GM12874 (cell line): ENCODE measurements at regions not wholly inside any gene's neighbourhood (a gene's known extent, or its start where the extent isn't known, plus 50 kb on each side); places are given as distances from the start of the nearest gene placed in this dataset.

ENCODE experiments used
- TF ChIP-seq, protein P1 (sequence below): IDR thresholded peaks from 2 replicates; pipeline ENCODE4 v1.5.1; 2011; ENCODE audit warnings: low read depth, mild to moderate bottlenecking, control low read depth, low read length, moderate library complexity; ENCODE audit not compliant: insufficient read depth

DNA sequence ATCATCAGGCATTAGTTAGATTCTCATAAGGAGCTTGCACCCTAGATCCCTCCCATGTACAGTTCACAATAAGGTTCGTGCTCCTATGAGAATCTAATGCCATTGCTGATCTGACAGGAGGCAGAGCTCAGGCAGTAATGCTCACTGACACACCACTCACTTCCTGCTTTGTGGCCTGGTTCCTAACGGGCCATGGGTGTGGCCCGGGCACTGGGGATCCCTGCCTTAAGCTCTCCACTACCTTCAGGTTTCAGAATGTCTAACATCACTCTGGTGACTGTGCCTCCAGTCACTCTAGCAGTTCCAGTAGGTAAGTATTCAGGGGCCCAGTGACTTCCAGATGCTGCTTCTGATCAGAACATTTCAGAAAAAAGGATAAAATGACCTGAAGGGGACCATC lies 152.4 kb downstream of the LRRC70 start:
- TF ChIP-seq, protein P1, sequence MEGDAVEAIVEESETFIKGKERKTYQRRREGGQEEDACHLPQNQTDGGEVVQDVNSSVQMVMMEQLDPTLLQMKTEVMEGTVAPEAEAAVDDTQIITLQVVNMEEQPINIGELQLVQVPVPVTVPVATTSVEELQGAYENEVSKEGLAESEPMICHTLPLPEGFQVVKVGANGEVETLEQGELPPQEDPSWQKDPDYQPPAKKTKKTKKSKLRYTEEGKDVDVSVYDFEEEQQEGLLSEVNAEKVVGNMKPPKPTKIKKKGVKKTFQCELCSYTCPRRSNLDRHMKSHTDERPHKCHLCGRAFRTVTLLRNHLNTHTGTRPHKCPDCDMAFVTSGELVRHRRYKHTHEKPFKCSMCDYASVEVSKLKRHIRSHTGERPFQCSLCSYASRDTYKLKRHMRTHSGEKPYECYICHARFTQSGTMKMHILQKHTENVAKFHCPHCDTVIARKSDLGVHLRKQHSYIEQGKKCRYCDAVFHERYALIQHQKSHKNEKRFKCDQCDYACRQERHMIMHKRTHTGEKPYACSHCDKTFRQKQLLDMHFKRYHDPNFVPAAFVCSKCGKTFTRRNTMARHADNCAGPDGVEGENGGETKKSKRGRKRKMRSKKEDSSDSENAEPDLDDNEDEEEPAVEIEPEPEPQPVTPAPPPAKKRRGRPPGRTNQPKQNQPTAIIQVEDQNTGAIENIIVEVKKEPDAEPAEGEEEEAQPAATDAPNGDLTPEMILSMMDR: no peak

DNA sequence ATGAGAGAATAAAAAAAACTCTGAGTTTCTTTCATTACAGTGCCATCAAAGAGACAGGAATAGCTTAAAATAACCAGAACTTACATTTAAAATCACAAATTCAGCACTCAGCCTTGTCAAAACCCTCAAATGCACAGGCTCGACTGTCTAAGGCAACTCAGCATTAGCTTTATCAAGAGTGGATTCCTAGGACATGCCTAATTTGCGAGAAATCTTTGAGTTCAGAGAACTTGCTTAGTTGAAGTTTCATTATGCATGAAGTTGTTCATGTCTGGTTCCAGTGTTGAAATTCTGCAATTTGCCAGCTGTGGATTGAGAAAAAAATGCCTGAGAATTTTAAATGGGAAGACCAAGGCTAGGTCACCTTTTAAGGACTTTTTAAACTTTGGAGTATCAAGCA lies 151.1 kb downstream of the LRRC70 start:
- TF ChIP-seq, protein P1: no peak

DNA sequence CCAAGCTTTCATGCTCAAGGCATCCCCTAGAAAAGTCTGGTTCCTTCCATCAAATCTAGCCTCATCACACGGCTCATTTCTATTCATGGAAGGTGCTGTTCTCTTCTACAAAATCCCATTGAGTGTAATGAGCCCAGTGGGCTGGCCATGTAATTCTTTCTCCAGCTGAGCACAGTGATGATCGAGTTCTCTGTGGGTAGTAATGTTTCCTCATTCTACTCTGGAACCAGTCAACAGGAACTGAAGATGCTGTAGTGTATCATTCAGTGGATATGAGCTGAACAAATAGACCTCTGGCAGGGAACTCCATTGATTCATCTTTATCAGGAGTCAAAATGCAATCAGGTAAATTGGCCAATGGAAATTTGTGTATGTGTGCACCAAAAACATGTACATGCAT lies 149.2 kb downstream of the LRRC70 start:
- TF ChIP-seq, protein P1: no peak

DNA sequence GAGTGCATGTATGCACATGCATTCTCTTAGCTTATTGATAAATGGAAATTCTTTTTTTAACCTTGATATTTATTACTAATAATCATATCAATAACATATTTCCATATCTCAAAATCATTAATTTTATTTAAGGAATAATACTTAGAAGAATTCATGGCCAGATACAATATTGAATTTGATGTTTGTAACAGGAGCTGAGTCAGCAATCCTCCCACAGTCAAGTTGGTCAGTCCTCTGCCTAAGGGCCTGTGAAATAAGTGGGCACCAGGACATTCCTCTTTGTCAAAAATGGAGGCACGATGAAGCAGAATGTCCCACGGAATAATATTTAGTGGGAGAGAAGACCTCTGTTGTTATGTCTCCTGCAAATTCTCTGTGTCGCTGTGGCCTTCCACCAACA lies 148.6 kb downstream of the LRRC70 start:
- TF ChIP-seq, protein P1: no peak

DNA sequence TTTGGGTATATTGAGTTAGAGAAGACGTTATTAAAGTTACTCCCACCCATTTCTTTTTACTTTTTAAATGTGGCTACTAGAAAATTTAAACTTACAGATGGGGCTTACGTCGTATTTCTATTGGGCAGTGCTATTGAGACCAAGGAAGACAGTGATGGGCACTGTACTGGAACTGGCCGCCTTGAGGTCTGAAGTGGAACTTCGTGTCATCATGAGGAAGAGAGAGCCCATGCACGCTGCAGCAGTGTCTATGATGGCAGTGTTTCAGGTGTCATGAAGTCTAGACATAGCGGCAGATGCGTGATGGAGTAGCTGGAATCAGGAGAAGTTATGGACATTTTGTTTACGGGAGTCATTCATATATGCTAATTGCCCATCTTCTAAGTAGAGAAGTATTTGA lies 143.7 kb downstream of the LRRC70 start:
- TF ChIP-seq, protein P1: no peak

DNA sequence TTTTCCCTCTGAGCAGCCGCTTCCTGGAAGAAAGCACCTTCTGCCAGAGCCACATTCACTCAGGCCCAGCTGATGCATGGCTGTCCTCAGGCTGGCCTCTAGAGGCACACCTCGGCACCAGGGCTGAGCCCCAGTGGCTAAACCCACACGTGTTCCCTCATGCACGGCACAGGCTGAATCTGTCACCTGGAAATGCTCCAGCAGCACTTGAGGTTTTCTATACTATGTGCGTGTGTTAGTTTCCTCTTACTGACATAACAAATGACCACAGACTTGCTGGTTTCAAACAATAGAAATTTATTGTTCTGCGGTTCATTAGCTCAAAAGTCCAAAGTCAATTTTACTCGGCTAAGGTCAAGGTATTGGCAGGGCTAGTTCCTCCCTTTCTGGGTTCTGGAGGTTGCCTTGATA lies 141.4 kb downstream of the LRRC70 start:
- TF ChIP-seq, protein P1: peak; percentile 68

DNA sequence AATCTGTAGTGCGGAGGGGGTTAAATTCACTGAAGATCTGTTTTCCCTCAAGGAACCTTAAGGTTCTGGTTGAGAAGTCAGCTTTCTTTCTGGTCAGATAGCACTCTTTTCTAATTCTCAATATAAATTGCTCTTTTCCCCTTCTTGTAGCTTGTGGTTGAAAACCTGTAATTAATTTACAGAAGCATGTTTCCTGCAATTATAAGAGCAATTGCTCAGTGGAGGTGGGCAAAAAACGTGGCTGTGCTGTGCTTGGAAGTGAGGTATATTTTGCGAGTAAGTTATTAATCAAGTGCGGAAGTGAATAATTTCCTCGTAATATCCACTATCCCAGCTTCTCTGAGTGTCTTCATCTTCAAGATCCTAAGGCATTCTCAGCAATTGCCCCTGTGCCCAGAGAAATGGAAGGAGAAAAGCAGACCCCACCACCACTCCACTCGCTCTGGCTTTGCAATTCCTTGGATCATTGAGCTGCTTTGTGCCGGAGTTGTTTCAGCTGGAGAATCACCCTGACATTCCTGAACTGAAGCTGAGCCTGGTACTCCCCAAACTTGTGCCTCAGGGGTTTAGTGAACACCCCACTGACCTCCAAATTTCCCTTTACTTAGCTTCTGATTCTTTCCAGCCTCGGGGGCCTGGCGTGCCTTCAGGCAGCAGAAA lies 140.6 kb downstream of the LRRC70 start:
- TF ChIP-seq, protein P1: no peak

DNA sequence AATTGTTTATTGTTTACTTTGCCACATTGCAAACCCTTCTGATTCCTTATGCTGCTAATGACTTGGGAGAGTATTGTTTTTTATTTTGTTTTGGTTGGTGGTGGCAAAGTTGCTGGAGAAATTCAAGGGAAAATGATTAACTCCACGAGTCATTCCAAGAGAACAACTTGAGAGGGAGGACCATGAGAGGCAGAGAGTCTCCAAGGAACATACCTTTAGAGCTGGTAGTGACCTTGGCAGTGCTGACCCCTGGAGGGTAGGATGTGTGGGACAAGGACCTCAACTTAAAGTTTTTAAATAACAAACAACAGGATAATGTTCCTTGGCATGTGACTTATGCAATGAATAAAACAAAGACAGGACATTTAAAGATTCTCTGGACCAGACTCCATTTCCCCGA lies 139.7 kb downstream of the LRRC70 start:
- TF ChIP-seq, protein P1: no peak
